ENCODE measurements at regions not wholly inside any gene's neighbourhood (a gene's known extent, or its start where the extent isn't known, plus 50 kb on each side); places are given as distances from the start of the nearest gene placed in this dataset.

DNA sequence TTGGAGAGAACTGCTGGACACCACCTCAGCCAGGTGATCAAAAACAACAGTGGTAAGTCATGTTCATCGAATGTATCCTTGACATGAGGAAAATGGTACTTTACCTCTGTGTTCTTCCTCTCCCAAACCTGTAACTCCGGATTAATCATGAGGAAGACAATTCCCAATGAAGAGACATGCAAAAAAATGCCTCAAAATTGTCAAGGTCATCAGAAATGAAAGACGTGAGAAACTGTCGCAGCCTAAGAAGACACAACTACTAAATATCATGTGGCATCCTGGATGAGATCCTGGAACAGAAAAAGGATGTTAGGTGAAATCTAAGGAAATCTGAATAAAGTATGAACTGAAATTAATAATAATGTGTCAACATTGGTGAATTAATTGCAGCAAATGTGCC, 178.4 kb downstream of the LACC1 start:
- DNase-seq = no peak

DNA sequence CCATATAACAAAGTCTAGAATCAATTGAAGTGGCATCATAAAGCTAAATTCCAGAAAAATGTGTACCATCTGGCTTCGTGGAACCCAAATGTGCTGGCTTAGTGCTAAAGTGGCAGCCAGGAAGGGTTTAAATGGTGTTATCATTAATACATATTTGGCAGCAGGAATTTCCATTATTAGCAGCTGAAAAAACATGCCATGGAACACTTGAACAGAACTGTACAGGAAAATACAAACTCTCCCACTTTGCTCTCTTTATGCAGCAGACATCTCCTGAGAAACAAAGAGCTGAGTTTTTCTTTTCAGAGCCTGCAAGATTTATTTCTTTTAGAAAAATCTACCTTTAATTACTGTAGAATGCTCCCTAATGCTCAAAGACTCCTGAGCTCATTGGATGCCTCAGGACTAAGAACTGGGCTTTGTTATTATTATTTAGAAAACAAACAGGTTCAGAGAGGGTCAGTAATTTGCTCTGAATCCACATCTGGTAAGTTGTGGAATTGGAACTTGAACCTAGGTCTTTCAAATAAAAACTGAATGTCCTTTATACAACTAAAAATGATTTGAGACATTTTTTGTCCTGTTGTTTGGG, 179.0 kb downstream of the LACC1 start:
- DNase-seq = no peak

DNA sequence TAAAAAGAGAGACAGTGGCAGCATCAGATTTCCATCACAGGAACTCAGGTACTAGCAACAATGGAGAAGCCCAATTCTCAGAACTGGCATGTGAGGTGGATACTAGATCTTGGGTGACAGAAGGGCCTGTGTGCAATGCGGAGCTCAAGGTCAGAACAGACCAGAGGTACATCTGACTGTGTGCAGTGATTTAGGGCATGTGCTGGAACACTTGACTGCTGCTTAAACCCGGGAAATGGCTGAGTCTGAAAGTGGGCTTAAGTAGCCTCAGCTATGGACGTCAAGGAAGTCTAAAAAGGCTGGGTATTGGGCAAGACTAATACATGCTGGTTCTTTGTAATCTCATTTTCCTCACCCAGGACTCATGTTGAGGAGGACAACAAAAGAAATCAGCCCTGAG, 182.2 kb downstream of the LACC1 start:
- no peak for DNase-seq

DNA sequence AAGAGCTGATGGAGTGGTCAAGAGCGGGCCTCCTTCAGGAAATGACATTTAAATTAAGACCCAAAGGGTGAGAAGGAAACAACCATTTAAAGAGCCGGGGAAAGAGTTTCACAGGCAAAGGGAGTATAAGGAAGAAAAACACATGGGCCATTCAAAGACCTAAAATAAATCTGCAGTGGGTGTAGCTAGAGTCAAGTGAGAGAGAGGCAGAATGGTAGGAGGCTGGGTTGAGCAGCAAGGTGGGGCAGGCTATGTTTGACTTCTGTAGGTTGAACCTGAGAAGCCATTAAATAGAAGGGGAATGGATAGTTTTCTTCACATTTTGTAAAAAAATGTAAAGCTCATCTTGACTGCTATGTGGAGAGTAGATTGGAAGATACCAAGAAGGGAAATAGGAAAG, 183.8 kb downstream of the LACC1 start:
- no peak for DNase-seq

- DNase-seq = no peak
Observed at GRCh38 chr13:44063881-44064280, 184.2 kb downstream of the LACC1 start.

DNA sequence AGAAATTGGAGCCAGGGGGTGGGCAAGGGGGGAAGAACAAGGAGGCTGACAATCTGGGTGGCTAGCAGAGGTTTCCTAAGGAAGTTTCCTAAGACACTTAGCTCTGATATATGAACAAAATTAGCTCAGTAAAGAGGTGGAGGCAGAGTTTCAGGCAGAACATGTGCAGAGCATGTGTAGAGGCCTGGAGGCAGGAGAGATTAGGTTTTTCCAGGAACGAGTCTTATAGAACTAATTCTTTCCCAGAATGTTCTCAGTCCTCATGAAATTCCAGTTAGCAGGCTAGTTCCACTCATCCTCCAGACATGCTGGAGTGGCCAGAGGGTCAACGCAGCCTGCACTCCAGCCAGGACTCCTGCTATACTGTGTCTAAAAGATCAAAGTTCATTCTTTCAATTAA, 184.7 kb downstream of the LACC1 start:
- DNase-seq = no peak

DNA sequence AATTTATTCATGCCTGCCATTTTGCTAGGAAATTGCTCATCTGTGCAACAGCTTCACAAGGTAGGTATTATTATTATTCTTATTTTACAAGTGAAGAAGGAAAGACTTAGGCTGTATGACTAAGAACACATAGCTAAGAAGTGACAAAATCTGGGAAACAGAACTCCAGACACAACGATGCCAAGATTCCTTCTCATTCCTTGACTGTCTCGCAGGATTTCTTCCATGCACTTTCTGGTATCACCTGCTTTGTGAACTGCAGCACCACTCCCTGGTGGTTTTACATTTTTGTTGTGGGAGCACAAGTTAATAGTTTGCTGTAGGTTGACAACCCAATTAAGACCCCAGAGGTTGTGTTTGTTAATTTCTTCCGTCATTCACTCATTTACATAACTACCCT, 188.5 kb downstream of the LACC1 start:
- DNase-seq = no peak

DNA sequence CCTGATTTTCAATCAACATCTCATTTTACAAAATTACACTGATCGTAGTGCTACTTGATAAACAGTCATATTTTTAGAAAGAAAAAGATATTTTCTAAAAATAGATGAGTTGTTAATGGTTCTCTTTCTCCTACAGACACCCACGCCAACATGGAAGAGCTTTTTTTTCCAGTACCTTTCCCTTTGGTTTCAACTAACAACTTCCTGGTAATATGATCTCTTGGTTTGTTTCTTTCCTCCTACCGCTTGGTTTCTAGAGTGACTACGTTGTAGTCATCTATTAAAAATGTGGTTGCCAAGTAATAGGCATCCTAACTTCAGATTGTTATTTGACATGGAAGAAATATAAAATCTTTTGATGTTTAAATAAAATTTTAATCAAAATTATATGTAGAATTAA, 189.0 kb downstream of the LACC1 start:
- DNase-seq = peak; percentile 82

DNA sequence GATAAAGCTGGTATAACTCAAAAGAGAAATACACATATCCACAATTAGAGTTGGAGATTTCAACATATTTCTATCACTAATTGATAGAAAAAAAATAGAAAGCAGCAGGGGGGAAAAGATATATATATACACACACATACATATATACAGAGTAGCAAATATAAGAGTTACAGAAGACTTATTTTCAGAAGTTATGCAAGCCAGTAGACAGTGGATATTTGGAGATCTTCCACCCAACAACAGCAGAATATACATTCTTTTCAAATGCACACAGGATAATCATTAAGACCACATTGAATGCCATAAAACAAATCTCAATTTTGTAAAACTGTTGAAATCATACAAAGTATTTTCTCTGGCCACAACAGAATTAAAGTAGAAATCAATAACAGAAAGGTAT, 192.8 kb downstream of the LACC1 start:
- no peak for DNase-seq

GRCh38 chr13:44074611-44075010, 194.9 kb downstream of the LACC1 start:
- DNase-seq = no peak

- no peak for DNase-seq
Observed at GRCh38 chr13:44075113-44075512, 195.4 kb downstream of the LACC1 start.

DNA sequence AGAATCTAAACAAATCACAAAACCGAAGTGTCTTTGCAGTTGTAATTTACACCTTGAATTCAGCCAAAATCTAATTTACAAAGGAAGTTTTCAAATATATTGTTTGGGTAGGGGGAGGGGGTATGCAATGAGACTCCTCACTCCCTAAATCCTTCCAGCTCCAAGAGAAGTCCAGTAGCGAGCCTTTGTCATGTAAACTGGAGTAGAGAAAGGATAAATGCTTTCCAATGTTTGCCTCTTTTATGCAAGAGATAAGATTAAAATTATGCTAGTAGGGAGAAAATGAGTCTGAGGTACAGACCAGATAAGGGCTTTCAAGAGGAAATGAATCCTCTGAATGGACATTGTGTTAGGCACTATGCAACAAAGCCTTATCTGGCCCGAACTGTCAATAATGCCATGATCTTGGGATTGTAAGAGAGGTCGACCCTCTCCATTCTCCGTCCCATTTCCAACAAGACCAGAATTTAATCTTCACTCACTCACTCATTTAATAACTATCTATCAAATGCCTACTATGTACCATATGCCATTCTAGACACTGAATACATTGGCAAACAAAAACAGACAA, 199.2 kb downstream of the LACC1 start:
- no peak for DNase-seq

DNA sequence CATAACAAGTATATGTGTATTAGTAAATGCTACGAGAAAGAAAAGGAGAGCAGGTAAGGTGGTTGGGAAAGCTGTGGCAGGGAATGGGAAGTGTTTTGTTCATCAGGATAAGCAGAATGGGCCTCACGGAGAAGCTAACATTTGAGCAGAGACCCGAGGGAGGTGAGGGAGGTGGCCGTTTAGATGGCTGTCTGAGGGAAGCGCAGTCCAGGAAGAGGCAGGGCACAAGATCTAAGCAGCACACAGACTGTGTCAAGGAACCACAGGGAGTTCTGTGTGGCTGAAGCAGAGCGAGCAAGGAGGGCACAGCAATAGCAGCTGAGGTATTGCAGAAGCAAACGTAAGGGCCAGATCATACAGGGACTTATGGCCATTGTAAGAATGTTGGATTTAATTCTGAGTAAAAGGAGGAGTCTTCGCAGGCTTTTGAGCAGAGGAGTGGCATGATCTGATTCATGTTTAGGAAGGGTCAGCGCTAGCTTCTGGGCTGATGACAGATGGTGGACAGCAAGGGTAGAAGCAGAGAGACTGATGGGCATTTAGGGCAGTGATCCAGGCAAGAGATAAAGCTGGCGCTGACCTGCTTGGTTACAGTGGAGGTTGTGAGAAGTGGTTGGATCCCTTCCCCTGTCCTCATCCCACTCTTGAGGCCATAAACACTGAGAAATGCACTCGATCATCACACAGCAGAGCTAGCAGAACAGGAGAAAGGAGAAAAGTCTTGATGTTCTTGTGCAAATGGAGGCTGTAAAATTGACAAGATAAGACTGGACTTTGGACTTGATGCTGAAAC, 199.9 kb downstream of the LACC1 start:
- no peak for DNase-seq

- no peak for DNase-seq
Observed at GRCh38 chr13:44084146-44084545, 204.4 kb downstream of the LACC1 start.

DNA sequence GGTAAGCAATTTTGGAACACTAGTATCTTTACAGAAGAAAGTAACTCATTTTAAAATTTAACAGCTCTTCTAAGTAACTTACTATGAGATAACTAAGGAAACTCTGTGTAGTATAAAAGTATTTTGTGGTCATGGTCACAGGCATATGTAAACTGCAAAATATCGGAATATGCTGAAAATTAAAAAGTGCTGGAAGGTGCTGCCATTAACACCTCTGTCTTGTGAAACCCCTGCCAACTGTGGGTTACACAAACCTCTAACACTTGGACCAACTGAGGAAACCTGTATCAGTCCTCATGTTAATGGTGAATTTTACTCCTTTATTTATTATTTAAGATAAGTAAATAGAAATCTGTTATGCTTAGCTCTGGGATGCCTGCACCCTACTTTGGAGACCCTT, 206.7 kb downstream of the LACC1 start:
- DNase-seq = no peak

- DNase-seq = no peak
Observed at GRCh38 chr13:44088411-44088810, 208.7 kb downstream of the LACC1 start.

DNA sequence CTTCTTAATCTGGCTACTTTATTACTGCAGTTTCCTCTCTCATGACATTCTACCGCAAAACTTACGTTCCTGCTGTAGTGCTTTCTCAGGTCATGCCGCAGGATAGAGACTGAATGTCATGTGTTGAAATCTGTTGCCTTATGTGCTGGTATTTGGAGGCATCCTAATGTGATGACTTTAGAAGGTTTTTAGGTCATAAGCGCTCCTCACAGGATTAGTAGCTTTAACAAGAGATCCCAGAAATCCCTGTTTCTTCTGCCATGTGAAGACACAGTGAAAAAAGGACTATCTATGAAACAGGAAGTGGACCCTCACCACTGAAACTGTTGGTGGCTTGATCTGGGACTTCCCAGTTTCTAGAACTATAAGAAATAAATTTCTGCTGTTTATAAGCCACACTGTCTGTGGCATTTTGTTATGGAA, 209.3 kb downstream of the LACC1 start:
- DNase-seq = no peak

DNA sequence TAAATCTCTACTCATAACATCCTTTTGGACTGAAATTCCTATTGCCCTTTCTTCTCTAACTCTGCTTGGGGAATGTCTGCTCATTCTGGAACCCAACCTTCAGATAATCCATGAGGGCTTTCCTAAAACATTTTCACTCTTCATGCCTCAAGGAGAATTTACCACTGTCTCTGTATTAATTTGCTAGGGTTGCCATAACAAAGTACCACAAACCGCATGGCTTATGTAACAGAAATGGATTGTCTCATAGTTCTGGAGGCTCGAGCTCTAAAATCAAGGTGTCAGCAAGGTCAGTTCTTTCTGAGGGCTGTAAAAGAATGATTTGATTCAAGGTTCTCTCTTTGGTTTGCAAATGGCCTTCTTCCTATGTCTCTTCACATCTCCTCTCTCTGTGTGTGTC, 209.7 kb downstream of the LACC1 start:
- DNase-seq = no peak

GRCh38 chr13:44092078-44092970, 212.6 kb downstream of the LACC1 start:
- DNase-seq = no peak

DNA sequence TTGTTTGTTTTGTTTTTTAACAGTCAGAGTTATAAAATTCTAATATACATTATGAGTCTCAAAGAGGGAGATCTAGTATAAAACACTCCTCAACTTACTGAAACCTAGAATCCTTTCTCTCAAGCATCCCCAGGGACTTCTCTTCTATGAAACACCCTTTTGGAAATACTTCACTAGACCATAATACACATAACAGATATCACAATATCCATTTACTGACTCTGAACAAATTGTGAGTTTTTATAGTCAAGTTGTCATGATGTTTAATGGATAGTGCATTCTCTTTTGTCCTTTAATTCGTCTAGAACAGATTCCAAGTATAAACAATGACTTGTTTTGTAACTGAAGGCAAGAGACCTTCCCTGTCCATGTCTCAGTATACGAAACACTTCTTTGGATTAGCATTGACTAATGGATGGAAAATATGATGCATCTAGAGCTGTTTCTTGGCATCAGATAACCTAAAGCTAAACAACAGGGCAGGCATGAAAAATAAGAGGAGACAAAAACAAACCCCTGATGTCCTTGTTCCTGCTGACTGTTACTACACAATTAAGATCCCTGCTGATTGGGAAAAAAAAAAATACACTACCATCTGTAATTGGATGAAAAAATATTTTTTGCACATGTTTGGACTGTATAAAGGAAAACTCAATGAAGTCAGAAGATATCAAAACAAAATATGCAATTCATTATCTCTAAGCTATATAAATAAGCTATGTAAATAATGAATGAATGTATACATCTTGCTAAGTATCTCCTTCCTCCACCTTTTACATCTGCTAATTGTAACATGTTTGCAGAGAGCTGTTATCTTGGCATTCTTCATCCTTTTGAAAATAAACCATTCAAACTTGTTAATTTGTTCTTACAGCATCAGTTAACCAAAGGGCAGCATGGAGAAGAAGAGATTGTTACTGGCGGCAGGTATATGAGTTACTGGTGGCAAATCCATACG, 214.2 kb downstream of the LACC1 start:
- no peak for DNase-seq

DNA sequence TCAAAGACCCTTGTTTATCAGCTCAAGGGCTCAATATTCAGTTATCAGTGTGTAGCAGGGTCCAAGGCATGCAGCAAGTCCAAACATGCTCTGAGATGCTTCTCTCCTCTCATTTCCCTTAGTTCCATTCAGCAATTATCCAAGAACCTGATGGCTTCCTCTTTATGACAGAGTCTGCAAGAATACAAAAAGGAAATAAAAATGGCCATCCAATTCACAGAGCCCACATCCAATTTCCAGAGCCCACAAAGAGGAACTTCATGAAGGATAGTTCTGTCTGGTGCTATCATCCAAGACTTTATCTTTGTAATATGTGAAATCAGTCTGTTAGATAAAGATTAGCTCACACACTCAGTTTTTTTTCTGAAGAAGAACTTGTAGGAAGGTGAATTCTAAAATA, 217.2 kb downstream of the LACC1 start:
- DNase-seq = no peak

DNA sequence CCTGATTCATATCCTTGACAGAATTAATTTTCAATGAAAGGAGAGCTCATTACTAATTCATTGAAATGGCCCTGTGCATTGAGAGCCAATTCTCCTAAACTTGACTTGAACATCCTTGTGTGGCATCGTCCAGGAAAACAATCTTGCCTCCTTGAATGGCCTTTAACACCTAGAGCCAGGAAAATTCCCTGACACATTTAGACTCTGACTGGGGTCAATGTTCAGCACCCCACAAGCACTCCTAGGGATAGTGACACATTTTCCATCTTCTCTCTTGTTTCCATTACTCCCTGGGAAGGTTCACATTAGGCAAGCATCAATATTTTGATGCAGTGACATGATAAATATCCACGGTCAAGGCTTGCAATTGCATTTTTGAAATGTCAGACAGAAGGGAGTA, 218.9 kb downstream of the LACC1 start:
- no peak for DNase-seq

Measured in DMS53 (cell line).